ENCODE measurements at regions not wholly inside any gene's neighbourhood (a gene's known extent, or its start where the extent isn't known, plus 50 kb on each side); places are given as distances from the start of the nearest gene placed in this dataset.
"Not testable (repeated sequence)": the region's sequence is repeated elsewhere in the genome, so short reads cannot be mapped to it uniquely, and the experiment has no call there.

DNA sequence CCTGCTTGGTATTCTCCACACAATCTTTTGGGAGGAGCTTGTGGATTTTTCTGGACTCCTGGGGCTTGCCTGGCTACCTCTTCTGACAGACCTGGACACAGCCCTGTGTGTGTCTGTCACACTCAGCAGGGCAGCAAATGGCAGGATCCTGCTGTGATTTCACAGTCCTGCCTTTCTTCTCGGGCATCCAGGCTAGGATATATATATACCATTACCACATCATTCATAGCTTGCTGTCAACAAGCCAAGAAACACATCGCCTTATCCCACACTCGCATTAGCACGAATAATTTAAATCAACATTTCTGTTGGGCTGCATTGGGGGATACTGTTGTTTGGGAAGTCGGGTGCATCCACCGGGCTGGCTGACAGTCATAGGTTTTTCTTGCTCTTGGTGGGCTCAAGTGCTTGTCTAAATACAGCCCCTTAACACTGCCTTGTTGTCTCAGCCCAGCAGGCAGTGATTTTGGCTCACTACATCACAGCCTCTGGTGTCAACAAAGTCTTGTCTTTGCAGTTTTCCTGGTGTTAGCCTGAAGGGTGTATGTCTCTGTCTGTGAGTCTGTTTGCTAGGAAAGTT is 154.9 kb upstream of the FERMT1 start:
- H3K36me3 ChIP-seq (replicated peaks in 1 of 2; ENCODE audit: control insufficient read depth in 1 of 2, insufficient read depth in 2 of 2, low read length in 2 of 2): no peaks in the 10 kb centered on the region
- H3K4me3 ChIP-seq (replicated peaks in 1 of 3; ENCODE audit: low read depth in 2 of 3, low read length in 3 of 3): no peak overlapping the region
- intact Hi-C loops (cut with micrococcal nuclease): no loop called here
- DNase-seq: no peak
- H4K20me1 ChIP-seq (ENCODE audit: insufficient read depth, low read length): no peaks in the 10 kb centered on the region
- Mint-ChIP-seq H3K27me3 (ENCODE audit: low read depth in 3 of 3) (no peaks in the 10 kb centered on the region), H3K27ac (no peak overlapping the region), H3K4me3 (no peak overlapping the region), H3K36me3 (no peaks in the 10 kb centered on the region), H3K4me1 (no peaks in the 10 kb centered on the region), H3K9me3 (peaks cover 1 to 10% (median 5%) of the 10 kb centered on the region in 7 donors)
- no peaks in the 10 kb centered on the region for H3K79me2 ChIP-seq (ENCODE audit: insufficient read depth, low read length)
- no peaks in the 10 kb centered on the region for H3K27me3 ChIP-seq (ENCODE audit: control insufficient read depth in 2 of 2, insufficient read depth in 2 of 2, low read length in 2 of 2)
- H2AFZ ChIP-seq (ENCODE audit: insufficient read depth, low read depth, low read length, poor library complexity, severe bottlenecking): no peak overlapping the region
- H3K4me2 ChIP-seq (replicated peaks; ENCODE audit: extremely low read depth, low read length, poor library complexity, severe bottlenecking): no peak overlapping the region
- H3K9me3 ChIP-seq (replicated peaks in 1 of 2; ENCODE audit: control insufficient read depth in 1 of 2, insufficient read depth in 1 of 2, low read length in 2 of 2): no peaks in the 10 kb centered on the region
- WGBS (ENCODE audit: insufficient coverage): 41% methylated on average over 3 of the region's 6 CpGs
- no peak overlapping the region for H3K9ac ChIP-seq (ENCODE audit: insufficient read depth, low read length, poor library complexity, severe bottlenecking)
- H3K27ac ChIP-seq (ENCODE audit: low read depth in 1 of 2, low read length in 2 of 2): no peak overlapping the region
- TF ChIP-seq, protein P1, sequence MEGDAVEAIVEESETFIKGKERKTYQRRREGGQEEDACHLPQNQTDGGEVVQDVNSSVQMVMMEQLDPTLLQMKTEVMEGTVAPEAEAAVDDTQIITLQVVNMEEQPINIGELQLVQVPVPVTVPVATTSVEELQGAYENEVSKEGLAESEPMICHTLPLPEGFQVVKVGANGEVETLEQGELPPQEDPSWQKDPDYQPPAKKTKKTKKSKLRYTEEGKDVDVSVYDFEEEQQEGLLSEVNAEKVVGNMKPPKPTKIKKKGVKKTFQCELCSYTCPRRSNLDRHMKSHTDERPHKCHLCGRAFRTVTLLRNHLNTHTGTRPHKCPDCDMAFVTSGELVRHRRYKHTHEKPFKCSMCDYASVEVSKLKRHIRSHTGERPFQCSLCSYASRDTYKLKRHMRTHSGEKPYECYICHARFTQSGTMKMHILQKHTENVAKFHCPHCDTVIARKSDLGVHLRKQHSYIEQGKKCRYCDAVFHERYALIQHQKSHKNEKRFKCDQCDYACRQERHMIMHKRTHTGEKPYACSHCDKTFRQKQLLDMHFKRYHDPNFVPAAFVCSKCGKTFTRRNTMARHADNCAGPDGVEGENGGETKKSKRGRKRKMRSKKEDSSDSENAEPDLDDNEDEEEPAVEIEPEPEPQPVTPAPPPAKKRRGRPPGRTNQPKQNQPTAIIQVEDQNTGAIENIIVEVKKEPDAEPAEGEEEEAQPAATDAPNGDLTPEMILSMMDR (IDR thresholded peaks at IDR 0.05): no peak
- no peaks in the 10 kb centered on the region for H3K4me1 ChIP-seq (ENCODE audit: control insufficient read depth in 1 of 2, insufficient read depth in 2 of 2, low read length in 2 of 2)

DNA sequence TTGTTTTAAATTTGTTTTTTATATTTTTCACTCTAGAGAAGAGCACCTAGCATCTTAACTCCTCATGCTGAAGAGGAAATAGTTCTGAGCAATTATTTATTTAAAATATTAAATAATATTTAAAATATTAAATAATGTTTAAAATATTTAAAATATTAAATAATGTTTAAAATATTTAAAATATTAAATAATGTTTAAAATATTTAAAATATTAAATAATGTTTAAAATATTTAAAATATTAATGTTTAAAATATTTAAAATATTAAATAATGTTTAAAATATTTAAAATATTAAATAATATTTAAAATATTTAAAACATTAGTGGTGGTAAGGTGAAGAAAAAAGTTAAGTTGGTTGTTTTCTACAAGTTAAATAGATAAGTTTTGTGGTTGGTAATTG is 147.6 kb upstream of the FERMT1 start:
- intact Hi-C loops (cut with micrococcal nuclease); H3K27ac Mint-ChIP-seq; H3K4me1 Mint-ChIP-seq; H3K4me3 ChIP-seq (replicated peaks in 1 of 3; ENCODE audit: low read depth in 2 of 3, low read length in 3 of 3); H3K36me3 ChIP-seq (replicated peaks in 1 of 2; ENCODE audit: control insufficient read depth in 1 of 2, insufficient read depth in 2 of 2, low read length in 2 of 2); H3K4me3 Mint-ChIP-seq; H3K27me3 ChIP-seq (ENCODE audit: control insufficient read depth in 2 of 2, insufficient read depth in 2 of 2, low read length in 2 of 2); H3K9me3 ChIP-seq (replicated peaks in 1 of 2; ENCODE audit: control insufficient read depth in 1 of 2, insufficient read depth in 1 of 2, low read length in 2 of 2); H3K79me2 ChIP-seq (ENCODE audit: insufficient read depth, low read length); H3K4me2 ChIP-seq (replicated peaks; ENCODE audit: extremely low read depth, low read length, poor library complexity, severe bottlenecking); H2AFZ ChIP-seq (ENCODE audit: insufficient read depth, low read depth, low read length, poor library complexity, severe bottlenecking); H3K9me3 Mint-ChIP-seq; DNase-seq; H4K20me1 ChIP-seq (ENCODE audit: insufficient read depth, low read length); H3K4me1 ChIP-seq (ENCODE audit: control insufficient read depth in 1 of 2, insufficient read depth in 2 of 2, low read length in 2 of 2); H3K36me3 Mint-ChIP-seq; H3K9ac ChIP-seq (ENCODE audit: insufficient read depth, low read length, poor library complexity, severe bottlenecking); H3K27ac ChIP-seq (ENCODE audit: low read depth in 1 of 2, low read length in 2 of 2); H3K27me3 Mint-ChIP-seq (ENCODE audit: low read depth in 3 of 3): not testable (repeated sequence)

Measured in CD14-positive monocyte (primary cell).